ENCODE measurements at regions not wholly inside any gene's neighbourhood (a gene's known extent, or its start where the extent isn't known, plus 50 kb on each side); places are given as distances from the start of the nearest gene placed in this dataset.

- TF ChIP-seq PATZ1 (CRISPR knock-in tag; IDR thresholded peaks at IDR 0.05) (no peak), PRDM4 (CRISPR knock-in tag; IDR thresholded peaks at IDR 0.05; ENCODE audit: borderline replicate concordance) (no peak), HDAC6 (IDR thresholded peaks at IDR 0.05; ENCODE audit: low read depth, low read length) (no peak), CTCF (CRISPR knock-in tag; IDR thresholded peaks at IDR 0.05) (no peak), ZNF138 (CRISPR knock-in tag; IDR thresholded peaks at IDR 0.05; ENCODE audit: low read depth) (no peak), ESRRA (CRISPR knock-in tag; IDR thresholded peaks at IDR 0.05; ENCODE audit: low read depth) (no peak), ZNF10 (CRISPR knock-in tag; IDR thresholded peaks at IDR 0.05; ENCODE audit: borderline replicate concordance, low read depth) (no peak), ZNF136 (CRISPR knock-in tag; IDR thresholded peaks at IDR 0.05; ENCODE audit: low read depth) (no peak), RFX1 (IDR thresholded peaks at IDR 0.05) (no peak), STAT5B (CRISPR knock-in tag; IDR thresholded peaks at IDR 0.05) (no peak), ZBTB20 (CRISPR knock-in tag; IDR thresholded peaks at IDR 0.05; ENCODE audit: borderline replicate concordance, low read depth) (no peak), KMT2B (CRISPR knock-in tag; IDR thresholded peaks at IDR 0.05) (no peak), HNF4A (CRISPR knock-in tag; IDR thresholded peaks at IDR 0.05) (no peak)
- TF ChIP-seq, protein P1, sequence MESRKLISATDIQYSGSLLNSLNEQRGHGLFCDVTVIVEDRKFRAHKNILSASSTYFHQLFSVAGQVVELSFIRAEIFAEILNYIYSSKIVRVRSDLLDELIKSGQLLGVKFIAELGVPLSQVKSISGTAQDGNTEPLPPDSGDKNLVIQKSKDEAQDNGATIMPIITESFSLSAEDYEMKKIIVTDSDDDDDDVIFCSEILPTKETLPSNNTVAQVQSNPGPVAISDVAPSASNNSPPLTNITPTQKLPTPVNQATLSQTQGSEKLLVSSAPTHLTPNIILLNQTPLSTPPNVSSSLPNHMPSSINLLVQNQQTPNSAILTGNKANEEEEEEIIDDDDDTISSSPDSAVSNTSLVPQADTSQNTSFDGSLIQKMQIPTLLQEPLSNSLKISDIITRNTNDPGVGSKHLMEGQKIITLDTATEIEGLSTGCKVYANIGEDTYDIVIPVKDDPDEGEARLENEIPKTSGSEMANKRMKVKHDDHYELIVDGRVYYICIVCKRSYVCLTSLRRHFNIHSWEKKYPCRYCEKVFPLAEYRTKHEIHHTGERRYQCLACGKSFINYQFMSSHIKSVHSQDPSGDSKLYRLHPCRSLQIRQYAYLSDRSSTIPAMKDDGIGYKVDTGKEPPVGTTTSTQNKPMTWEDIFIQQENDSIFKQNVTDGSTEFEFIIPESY (CRISPR knock-in tag; IDR thresholded peaks at IDR 0.05) = no peak
Measured at GRCh38 chr1:182238421-182238820, 153.2 kb downstream of the GLUL start.
